ENCODE measurements at regions not wholly inside any gene's neighbourhood (a gene's known extent, or its start where the extent isn't known, plus 50 kb on each side); places are given as distances from the start of the nearest gene placed in this dataset.
"Not testable (repeated sequence)": the region's sequence is repeated elsewhere in the genome, so short reads cannot be mapped to it uniquely, and the experiment has no call there.

DNA sequence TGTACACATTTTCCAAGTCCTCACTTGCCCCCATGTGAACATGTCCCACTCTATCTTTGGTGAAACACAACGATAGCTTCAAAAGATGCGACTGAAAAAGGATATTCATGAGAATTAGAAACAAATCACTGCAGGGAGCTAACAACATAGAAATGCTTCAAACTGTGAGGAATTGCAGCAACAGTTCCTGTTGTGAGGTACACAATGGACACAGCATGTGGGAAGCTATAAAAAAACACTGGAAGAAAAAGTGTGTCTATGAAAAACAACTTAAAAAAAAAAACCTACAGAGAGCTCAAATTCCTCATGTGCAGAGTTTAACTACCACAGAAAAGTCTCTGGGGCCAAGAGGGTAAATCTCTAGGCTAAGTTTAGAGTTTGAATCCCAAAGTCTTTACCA lies 51.6 kb upstream of the BLTP1 start:
- H3K27ac Mint-ChIP-seq, result no peak overlapping the region
- no peaks in the 10 kb centered on the region for H3K4me1 Mint-ChIP-seq (ENCODE audit: low read depth)
- no peaks in the 10 kb centered on the region for H3K9me3 Mint-ChIP-seq
- ChIA-PET POLR2A (no interaction called here), CTCF (no interaction called here)
- H3K27me3 Mint-ChIP-seq, result peaks cover 2% of the 10 kb centered on the region
- H3K36me3 Mint-ChIP-seq, result no peaks in the 10 kb centered on the region
- H3K4me3 Mint-ChIP-seq, result no peak overlapping the region
- intact Hi-C loops (cut with micrococcal nuclease), result no loop called here
- no peak for DNase-seq

DNA sequence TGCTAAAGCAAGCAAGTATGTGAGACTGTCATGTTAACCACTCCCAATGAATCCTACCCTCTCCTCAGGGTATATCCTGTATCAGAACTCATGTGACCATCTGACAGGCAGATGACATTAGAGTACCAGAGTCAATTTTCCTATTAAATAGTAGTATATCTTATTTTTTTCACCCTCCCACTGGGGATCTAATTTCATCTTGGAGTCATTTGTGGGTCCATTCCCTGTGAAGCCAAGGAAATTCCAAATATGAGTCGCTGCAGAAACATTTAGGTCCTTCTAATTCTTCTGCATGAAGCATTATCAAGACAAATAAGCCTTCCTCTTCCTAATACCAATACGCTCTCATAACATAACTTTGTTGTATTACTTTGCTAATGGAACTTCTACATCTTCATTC lies 52.2 kb upstream of the BLTP1 start:
- H3K36me3 Mint-ChIP-seq, result no peaks in the 10 kb centered on the region
- ChIA-PET CTCF (no interaction called here), POLR2A (no interaction called here)
- no peak for DNase-seq
- H3K27ac Mint-ChIP-seq, result no peak overlapping the region
- H3K4me1 Mint-ChIP-seq (ENCODE audit: low read depth), result no peaks in the 10 kb centered on the region
- no peaks in the 10 kb centered on the region for H3K9me3 Mint-ChIP-seq
- intact Hi-C loops (cut with micrococcal nuclease), result no loop called here
- no peak overlapping the region for H3K4me3 Mint-ChIP-seq
- peaks cover 2% of the 10 kb centered on the region for H3K27me3 Mint-ChIP-seq

DNA sequence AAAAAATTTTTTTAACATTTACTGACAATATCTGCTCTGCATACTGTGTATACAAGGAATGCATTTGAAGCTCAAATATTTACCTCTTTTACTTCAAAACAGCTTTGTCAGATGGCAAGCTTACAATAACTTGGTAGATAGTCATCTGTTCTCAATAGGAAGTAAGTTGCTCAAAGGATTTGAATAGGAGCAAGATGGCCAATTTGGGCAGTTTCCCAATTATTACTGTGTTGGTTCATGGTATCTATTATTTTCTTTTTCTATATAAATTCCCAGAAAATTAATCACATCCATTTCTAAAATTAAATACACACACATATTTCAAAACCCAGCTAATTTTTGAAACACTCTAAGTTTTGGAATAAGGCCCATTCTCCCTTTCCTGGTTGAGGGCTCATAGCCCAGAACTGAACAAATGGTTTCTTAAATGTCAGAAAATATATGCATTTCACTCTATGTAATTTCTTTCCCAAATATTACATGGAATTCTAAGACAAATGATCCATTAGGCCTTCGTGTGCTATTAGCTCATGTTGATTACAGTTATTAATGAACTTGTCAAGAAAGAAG lies 60.2 kb upstream of the BLTP1 start:
- Mint-ChIP-seq H3K4me1 (ENCODE audit: low read depth) (no peaks in the 10 kb centered on the region), H3K36me3 (no peaks in the 10 kb centered on the region), H3K4me3 (no peak overlapping the region), H3K27me3 (peaks cover 2% of the 10 kb centered on the region), H3K27ac (no peak overlapping the region), H3K9me3 (no peaks in the 10 kb centered on the region)
- no peak for DNase-seq
- CTCF ChIA-PET, result no interaction called here
- POLR2A ChIA-PET, result no interaction called here
- intact Hi-C loops (cut with micrococcal nuclease), result no loop called here

DNA sequence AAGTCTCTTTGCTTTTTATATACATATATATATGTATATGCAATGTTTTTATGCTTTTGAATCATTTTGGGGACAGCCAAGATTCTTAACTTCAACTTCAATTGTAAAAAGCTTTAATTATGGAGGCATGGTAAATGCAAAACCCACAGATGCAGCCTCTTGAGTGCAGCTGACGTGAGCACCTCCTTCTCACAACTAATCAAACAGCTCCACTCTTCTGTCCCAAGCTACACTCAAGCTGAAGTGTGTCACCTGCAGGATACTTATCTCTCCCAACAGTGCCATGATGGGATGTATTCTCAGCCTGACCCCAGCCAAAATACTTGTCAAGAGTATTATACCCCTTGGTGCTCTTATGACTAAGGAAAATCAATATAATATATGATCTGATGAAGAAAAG lies 60.7 kb upstream of the BLTP1 start:
- intact Hi-C loops (cut with micrococcal nuclease), result no loop called here
- POLR2A ChIA-PET, result no interaction called here
- CTCF ChIA-PET, result no interaction called here
- no peaks in the 10 kb centered on the region for H3K9me3 Mint-ChIP-seq
- no peaks in the 10 kb centered on the region for H3K4me1 Mint-ChIP-seq (ENCODE audit: low read depth)
- peaks cover 2% of the 10 kb centered on the region for H3K27me3 Mint-ChIP-seq
- no peak overlapping the region for H3K4me3 Mint-ChIP-seq
- DNase-seq, result no peak
- no peak overlapping the region for H3K27ac Mint-ChIP-seq
- no peaks in the 10 kb centered on the region for H3K36me3 Mint-ChIP-seq

DNA sequence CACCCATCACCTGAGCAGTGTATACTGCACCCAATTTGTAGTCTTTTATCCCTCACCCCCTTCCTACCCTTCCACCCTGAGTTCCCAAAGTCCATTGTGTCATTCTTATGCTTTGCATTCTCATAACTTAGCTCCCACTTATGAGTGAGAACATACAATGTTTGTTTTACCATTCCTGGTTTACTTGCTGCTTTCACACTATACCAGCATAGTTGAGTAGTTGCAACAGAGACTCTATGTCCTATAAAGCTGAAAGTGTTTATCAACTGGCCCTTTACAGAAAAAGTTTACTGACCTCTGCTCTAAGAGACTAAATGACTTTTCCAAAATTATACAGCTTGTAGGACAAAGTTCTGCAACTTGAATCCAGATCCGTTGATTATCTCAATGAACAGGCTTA lies 61.1 kb upstream of the BLTP1 start:
- CTCF ChIA-PET, result no interaction called here
- Mint-ChIP-seq H3K36me3 (no peaks in the 10 kb centered on the region), H3K9me3 (no peaks in the 10 kb centered on the region), H3K27ac (no peak overlapping the region), H3K4me1 (ENCODE audit: low read depth) (no peaks in the 10 kb centered on the region), H3K4me3 (no peak overlapping the region), H3K27me3 (no peaks in the 10 kb centered on the region)
- no peak for DNase-seq
- intact Hi-C loops (cut with micrococcal nuclease), result no loop called here
- POLR2A ChIA-PET, result no interaction called here

DNA sequence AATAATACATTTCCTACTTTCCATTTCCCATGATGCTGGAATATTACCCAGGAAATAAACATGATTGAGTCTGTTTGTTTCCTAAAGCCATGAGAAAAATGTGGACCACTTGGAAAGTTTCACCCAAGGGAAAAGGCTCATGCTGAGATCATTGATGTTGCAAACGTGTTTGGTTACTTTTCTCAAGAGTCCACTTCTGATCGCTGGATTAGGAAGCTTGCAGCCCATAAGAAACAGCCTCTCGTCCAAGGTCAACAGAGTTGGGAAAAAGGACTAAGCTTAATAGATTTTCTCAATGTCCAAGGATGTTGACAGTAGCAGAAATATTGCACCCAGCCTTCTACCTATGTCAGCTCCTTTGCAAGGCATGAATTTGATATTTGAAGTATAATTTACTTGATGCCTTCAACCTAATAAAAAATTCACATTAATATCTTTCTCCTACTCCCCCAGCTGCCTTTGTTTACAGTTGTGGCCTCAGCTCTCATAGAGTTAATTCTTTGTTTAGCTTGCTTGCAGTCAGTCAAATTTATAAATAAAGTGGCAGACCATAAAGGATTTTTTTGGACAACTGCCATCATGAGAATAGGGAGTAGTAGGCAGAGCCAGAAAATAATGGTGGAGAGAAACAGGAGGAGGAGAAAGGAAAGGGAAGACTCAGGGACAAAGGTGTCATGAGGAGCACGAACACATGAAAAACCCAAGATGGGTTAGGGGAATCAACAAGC lies 65.6 kb upstream of the BLTP1 start:
- no peak for DNase-seq
- Mint-ChIP-seq H3K27me3 (no peaks in the 10 kb centered on the region), H3K36me3 (no peaks in the 10 kb centered on the region), H3K4me3 (no peak overlapping the region), H3K27ac (no peak overlapping the region), H3K4me1 (ENCODE audit: low read depth) (no peaks in the 10 kb centered on the region), H3K9me3 (no peaks in the 10 kb centered on the region)
- ChIA-PET CTCF (interaction anchor here (1.5 kb wide), 1 partner anchor 136 kb away, joined by 4 read pairs; no protein-coding TSS in a partner anchor), POLR2A (no interaction called here)
- intact Hi-C loops (cut with micrococcal nuclease), result no loop called here

DNA sequence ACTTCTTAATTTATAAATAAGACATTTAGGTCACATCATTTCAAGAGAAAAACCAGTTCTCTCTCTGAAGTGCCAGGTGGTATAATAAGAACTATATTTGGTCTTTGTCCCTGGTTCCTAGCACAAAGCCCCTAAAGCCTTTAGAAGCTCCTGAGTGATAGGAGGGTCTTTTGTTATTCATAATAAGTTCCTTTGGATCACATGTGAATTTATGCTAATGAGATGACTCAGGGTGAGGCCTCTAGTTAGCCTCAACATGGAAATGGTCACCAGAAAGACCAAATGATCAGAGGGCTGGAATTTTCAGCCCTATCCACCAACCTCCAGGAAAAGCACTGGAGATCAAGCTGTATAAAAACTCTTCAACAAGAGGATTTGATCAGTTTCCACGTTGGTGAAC lies 68.1 kb upstream of the BLTP1 start:
- ChIA-PET POLR2A (no interaction called here), CTCF (interaction anchor here (0.7 kb wide), 1 partner anchor 81 kb away, joined by 3 read pairs; no protein-coding TSS in a partner anchor)
- Mint-ChIP-seq H3K9me3 (no peaks in the 10 kb centered on the region), H3K27ac (no peak overlapping the region), H3K36me3 (no peaks in the 10 kb centered on the region), H3K4me1 (ENCODE audit: low read depth) (no peaks in the 10 kb centered on the region), H3K4me3 (no peak overlapping the region), H3K27me3 (no peaks in the 10 kb centered on the region)
- intact Hi-C loops (cut with micrococcal nuclease), result no loop called here
- DNase-seq, result no peak

DNA sequence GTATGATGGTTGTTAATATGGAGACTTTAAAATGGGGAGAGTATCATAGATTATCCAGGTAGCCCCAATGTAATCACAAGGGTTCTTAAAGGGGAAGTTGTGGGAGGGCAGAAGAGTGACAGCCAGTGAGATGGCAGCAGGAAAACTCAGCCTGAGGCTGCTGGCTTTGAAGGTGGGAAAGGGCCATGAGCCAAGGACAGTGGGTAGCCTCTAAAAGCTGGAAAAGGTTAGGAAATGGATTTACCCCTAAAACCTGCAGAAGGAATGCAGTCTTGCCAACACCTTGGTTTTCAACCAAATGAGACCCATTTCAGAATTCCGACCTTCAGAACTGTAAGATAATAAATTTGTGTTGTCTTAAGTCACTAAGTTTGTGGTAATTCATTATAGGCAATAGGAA lies 68.8 kb upstream of the BLTP1 start:
- intact Hi-C loops (cut with micrococcal nuclease), result no loop called here
- ChIA-PET CTCF (no interaction called here), POLR2A (no interaction called here)
- no peak overlapping the region for H3K27ac Mint-ChIP-seq
- no peaks in the 10 kb centered on the region for H3K36me3 Mint-ChIP-seq
- no peak for DNase-seq
- no peaks in the 10 kb centered on the region for H3K27me3 Mint-ChIP-seq
- H3K4me3 Mint-ChIP-seq, result no peak overlapping the region
- H3K4me1 Mint-ChIP-seq (ENCODE audit: low read depth), result no peaks in the 10 kb centered on the region
- no peaks in the 10 kb centered on the region for H3K9me3 Mint-ChIP-seq

DNA sequence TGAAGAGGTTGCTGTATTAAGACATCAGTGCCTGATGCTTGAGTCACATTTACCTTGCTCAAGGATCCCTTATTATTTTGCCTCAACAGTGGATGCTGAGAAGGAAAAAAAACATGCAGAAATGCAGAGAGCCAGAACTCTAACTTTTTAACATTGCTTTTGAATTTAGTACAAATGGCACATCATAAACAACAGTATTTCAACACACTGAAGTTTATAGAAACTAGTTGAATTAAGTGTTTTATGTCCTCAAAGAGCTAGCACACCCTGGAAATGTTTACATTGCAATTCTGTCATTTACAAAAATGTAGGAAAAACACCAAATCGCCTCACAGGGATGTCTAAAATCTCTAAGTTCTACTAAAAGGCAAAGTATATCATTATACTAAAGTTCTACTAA lies 69.5 kb upstream of the BLTP1 start:
- no peaks in the 10 kb centered on the region for H3K36me3 Mint-ChIP-seq
- no peak overlapping the region for H3K27ac Mint-ChIP-seq
- H3K4me3 Mint-ChIP-seq, result no peak overlapping the region
- no peak for DNase-seq
- no peaks in the 10 kb centered on the region for H3K4me1 Mint-ChIP-seq (ENCODE audit: low read depth)
- intact Hi-C loops (cut with micrococcal nuclease), result no loop called here
- H3K9me3 Mint-ChIP-seq, result no peaks in the 10 kb centered on the region
- H3K27me3 Mint-ChIP-seq, result no peaks in the 10 kb centered on the region
- POLR2A ChIA-PET, result no interaction called here
- CTCF ChIA-PET, result interaction anchor here (0.6 kb wide), 1 partner anchor 244 kb away, joined by 3 read pairs; no protein-coding TSS in a partner anchor

DNA sequence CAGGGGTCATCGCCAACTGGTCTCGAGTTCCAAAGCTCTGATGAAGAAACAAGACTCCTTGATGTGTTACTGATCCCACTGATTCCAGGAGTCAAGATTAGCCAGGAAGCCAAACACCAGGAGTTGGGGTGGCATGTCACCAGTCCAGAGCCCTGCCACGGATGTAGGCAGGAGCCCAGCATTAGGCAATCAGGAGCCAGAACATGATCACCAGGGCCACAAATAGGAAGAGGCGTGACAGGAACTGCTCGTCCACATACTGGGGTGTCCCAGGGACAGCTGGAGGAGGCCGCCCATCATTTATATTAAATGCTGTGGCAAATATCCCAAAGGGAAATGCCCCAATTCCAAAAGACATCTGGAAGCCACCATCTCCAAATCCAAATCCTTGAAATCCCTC lies 74.5 kb upstream of the BLTP1 start:
- CTCF ChIA-PET; H3K36me3 Mint-ChIP-seq; H3K27me3 Mint-ChIP-seq; intact Hi-C loops (cut with micrococcal nuclease); H3K4me1 Mint-ChIP-seq (ENCODE audit: low read depth); H3K4me3 Mint-ChIP-seq; H3K27ac Mint-ChIP-seq; DNase-seq; POLR2A ChIA-PET; H3K9me3 Mint-ChIP-seq: not testable (repeated sequence)

DNA sequence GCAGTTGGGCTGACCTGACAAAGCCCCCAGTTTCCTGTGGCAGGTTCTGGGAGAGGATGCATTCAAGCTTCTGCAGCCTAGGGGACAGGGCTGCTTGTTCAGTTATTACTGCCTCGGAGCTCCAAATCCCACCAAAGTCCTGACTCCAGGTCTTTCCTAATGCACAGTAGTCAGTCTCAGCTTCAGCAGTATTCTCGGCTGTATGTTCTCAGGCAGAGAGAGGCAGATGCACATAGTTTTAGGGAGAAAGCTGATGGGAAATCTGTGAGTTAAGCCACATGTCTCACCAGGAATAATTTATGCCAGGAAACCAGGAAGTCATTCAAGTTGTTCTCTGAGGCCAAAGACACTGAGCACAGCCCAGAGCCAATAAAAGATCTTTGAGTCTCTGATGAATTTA lies 75.3 kb upstream of the BLTP1 start:
- H3K9me3 Mint-ChIP-seq; CTCF ChIA-PET; H3K27ac Mint-ChIP-seq; H3K36me3 Mint-ChIP-seq; intact Hi-C loops (cut with micrococcal nuclease); H3K4me3 Mint-ChIP-seq; H3K27me3 Mint-ChIP-seq; POLR2A ChIA-PET; DNase-seq; H3K4me1 Mint-ChIP-seq (ENCODE audit: low read depth): not testable (repeated sequence)

DNA sequence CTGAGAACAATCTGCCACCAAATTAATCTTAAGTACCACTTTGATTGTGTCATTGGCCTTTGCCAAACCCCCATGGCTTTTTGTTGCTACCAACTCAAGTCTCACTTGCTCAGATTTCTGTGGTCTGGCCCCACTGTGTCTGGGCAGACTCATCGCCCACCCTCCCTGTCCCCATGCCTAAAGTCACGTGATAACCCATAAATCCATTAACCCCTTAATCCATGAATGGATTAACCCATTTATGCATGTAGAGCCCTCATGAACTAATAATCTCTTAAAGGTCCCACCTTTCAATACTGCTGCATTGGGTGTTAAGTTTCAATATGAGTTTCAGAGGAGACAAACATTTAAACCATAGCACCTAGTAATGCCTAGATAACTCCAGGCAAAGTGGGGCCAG lies 78.5 kb upstream of the BLTP1 start:
- H3K4me3 Mint-ChIP-seq, result no peak overlapping the region
- H3K27ac Mint-ChIP-seq, result no peak overlapping the region
- H3K9me3 Mint-ChIP-seq, result no peaks in the 10 kb centered on the region
- no peak for DNase-seq
- POLR2A ChIA-PET, result no interaction called here
- intact Hi-C loops (cut with micrococcal nuclease), result no loop called here
- CTCF ChIA-PET, result no interaction called here
- no peaks in the 10 kb centered on the region for H3K36me3 Mint-ChIP-seq
- H3K27me3 Mint-ChIP-seq, result peaks cover 3% of the 10 kb centered on the region
- H3K4me1 Mint-ChIP-seq (ENCODE audit: low read depth), result no peaks in the 10 kb centered on the region

DNA sequence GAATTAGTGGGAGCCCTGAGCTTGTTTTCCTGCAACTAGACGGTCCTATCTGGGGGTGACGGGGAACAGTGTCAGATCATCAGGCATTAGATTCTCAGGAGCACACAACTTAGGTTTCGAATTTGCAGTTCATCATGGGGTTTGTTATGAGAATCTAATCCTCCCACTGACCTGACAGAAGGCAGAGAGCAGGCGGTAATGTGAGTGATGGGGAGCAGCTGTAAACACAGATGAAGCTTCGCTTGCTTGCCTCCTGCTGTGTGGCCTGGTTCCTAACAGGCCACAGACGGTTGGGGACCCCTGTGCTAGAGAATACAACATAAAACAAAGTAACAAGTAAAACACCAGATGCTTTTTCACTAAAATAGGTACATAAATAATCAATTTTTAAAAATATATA lies 86.2 kb upstream of the BLTP1 start:
- Mint-ChIP-seq H3K4me3 (no peak overlapping the region), H3K9me3 (no peaks in the 10 kb centered on the region), H3K4me1 (ENCODE audit: low read depth) (no peaks in the 10 kb centered on the region), H3K27me3 (no peaks in the 10 kb centered on the region), H3K36me3 (no peaks in the 10 kb centered on the region), H3K27ac (no peak overlapping the region)
- no peak for DNase-seq
- intact Hi-C loops (cut with micrococcal nuclease), result no loop called here
- CTCF ChIA-PET, result no interaction called here
- POLR2A ChIA-PET, result no interaction called here
